PFSK-1 (cell line): ENCODE measurements at regions not wholly inside any gene's neighbourhood (a gene's known extent, or its start where the extent isn't known, plus 50 kb on each side); places are given as distances from the start of the nearest gene placed in this dataset.

Experiments
- FOXP2 ChIP-seq: optimal IDR thresholded peaks from 2 replicates; pipeline ENCODE3; 2011; ENCODE audit warnings: borderline replicate concordance, control low read depth, inconsistent platforms; ENCODE audit not compliant: insufficient read depth; ENCODE audit errors: extremely low read length, extremely low read depth
- POLR2AphosphoS5 ChIP-seq: IDR thresholded peaks from 2 replicates; pipeline ENCODE4 v1.6.1; 2012; ENCODE audit warnings: low read depth, mild to moderate bottlenecking, control low read depth, low read length, moderate library complexity
- SIN3A ChIP-seq: IDR thresholded peaks from 2 replicates; pipeline ENCODE4 v1.6.1; 2012; ENCODE audit warnings: mild to moderate bottlenecking, low read length, moderate library complexity, borderline replicate concordance; ENCODE audit not compliant: insufficient read depth
- TAF1 ChIP-seq: IDR thresholded peaks from 2 replicates; pipeline ENCODE4 v1.6.1; 2012; ENCODE audit warnings: low read length, control low read depth, borderline replicate concordance; ENCODE audit not compliant: insufficient read depth
- TF ChIP-seq, protein P1 (sequence below), 2 experiments: IDR thresholded peaks; 2 replicates each; pipeline versions ENCODE4 v1.6.1 to v1.8.0; 2011 to 2012; ENCODE audit warnings: low read depth in 2 of 2, low read length in 2 of 2, control low read depth in 1 of 2, inconsistent platforms in 1 of 2, mild to moderate bottlenecking in 1 of 2, moderate library complexity in 1 of 2; ENCODE audit not compliant: insufficient read depth in 1 of 2

DNA sequence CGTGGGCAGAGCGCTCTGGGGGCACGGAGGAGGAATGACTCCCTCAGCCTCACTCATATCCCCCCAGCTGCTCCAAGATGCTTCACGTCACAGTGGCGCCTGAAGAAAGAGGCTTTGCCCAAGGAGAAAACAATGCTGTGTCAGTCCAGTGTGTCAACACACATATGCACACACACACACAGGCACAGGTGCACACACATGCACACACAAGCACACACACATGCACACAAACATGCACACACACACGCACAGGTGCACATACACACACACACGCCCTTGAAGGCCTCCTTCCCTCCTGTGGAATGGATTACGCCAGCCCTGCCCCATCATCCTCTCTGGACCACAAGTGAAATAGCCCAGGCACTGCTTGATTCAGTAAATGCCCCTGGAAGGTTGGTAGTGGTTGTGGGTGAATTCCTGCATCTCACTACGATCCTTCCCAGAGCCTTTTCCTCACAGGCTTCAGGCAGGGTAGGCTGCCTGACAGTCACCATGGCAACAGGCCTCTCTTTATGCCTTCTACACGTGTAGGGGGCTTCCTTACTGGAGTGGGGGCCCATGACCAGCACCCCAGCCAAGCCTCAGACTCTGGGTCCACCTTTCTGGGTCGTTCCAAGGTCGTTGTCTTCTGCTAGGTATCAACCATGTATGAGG, 371.5 kb upstream of the PODXL start:
- TF ChIP-seq TAF1: no peak
- TF ChIP-seq, protein P1, sequence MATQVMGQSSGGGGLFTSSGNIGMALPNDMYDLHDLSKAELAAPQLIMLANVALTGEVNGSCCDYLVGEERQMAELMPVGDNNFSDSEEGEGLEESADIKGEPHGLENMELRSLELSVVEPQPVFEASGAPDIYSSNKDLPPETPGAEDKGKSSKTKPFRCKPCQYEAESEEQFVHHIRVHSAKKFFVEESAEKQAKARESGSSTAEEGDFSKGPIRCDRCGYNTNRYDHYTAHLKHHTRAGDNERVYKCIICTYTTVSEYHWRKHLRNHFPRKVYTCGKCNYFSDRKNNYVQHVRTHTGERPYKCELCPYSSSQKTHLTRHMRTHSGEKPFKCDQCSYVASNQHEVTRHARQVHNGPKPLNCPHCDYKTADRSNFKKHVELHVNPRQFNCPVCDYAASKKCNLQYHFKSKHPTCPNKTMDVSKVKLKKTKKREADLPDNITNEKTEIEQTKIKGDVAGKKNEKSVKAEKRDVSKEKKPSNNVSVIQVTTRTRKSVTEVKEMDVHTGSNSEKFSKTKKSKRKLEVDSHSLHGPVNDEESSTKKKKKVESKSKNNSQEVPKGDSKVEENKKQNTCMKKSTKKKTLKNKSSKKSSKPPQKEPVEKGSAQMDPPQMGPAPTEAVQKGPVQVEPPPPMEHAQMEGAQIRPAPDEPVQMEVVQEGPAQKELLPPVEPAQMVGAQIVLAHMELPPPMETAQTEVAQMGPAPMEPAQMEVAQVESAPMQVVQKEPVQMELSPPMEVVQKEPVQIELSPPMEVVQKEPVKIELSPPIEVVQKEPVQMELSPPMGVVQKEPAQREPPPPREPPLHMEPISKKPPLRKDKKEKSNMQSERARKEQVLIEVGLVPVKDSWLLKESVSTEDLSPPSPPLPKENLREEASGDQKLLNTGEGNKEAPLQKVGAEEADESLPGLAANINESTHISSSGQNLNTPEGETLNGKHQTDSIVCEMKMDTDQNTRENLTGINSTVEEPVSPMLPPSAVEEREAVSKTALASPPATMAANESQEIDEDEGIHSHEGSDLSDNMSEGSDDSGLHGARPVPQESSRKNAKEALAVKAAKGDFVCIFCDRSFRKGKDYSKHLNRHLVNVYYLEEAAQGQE (IDR thresholded peaks at IDR 0.05; ENCODE audit: insufficient read depth in 1 of 2, low read depth in 2 of 2, low read length in 2 of 2): no peak
- TF ChIP-seq POLR2AphosphoS5: no peak
- TF ChIP-seq SIN3A: no peak
- no peak for TF ChIP-seq FOXP2
